ENCODE measurements at regions not wholly inside any gene's neighbourhood (a gene's known extent, or its start where the extent isn't known, plus 50 kb on each side); places are given as distances from the start of the nearest gene placed in this dataset.

DNA sequence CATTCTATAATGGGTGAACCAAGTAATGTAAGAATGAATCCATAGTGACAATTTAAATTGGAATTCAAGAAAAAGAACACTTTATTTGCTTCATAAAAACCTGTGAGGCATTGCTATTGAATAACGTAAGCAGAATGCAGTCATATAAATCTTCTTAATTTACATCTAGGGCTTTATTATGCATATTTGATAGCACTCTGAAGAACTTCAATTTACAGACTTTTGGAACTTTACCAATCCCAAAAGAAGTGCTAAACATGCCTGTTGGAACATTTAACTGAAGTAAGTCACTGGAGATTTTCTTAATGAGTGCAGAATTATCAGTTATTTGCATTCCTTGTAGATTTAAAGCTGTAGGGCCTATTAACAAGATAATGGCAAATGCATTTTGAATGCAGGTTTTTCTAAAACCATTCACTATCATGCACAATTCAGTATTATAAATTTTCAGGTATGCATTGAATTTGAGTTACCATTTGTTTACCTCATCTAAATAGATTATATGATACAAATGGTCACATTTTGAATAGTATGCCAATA is 1181.2 kb downstream of the ARAP2 start:
- Histone ChIP-seq H3K4me3 (ENCODE audit: low read depth, low read length) (no peak overlapping the region), H3K9me3 (ENCODE audit: control insufficient read depth, insufficient read depth, low read depth, low read length) (no peaks in the 10 kb centered on the region), H3K27me3 (ENCODE audit: control insufficient read depth, insufficient read depth, low read length) (no peaks in the 10 kb centered on the region), H3K36me3 (ENCODE audit: control insufficient read depth, insufficient read depth, low read length) (no peaks in the 10 kb centered on the region), H3K9ac (ENCODE audit: low read length) (no peak overlapping the region), H3K27ac (ENCODE audit: low read depth, low read length) (no peak overlapping the region), H3K4me1 (ENCODE audit: control insufficient read depth, insufficient read depth, low read length) (no peaks in the 10 kb centered on the region; the same call in 1 of the 2 replicates)

- Histone ChIP-seq H3K36me3 (ENCODE audit: control insufficient read depth, insufficient read depth, low read length) (no peaks in the 10 kb centered on the region), H3K9ac (ENCODE audit: low read length) (no peak overlapping the region), H3K27me3 (ENCODE audit: control insufficient read depth, insufficient read depth, low read length) (no peaks in the 10 kb centered on the region), H3K9me3 (ENCODE audit: control insufficient read depth, insufficient read depth, low read depth, low read length) (no peaks in the 10 kb centered on the region), H3K27ac (ENCODE audit: low read depth, low read length) (no peak overlapping the region), H3K4me3 (ENCODE audit: low read depth, low read length) (no peak overlapping the region), H3K4me1 (ENCODE audit: control insufficient read depth, insufficient read depth, low read length) (no peaks in the 10 kb centered on the region; the same call in 1 of the 2 replicates)
Observed at GRCh38 chr4:35066406-35066805, 1177.9 kb downstream of the ARAP2 start.

DNA sequence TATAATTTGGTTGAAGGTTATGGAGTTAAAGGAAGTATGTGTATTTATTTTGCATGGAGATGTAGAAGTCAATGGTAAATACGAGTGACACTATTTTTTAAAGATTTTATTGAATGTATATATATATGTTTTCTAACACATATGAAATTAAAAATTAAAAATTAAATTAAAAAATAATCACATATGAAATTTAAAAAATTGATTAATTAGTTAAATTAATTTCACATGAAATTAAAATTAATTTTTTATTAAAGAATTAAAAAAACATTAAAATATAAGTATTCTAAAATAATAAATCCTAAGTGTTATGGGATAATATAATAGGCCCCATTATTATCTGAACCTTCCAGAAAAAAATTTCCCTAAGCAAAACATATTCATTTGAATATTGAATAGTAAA is 1163.5 kb downstream of the ARAP2 start:
- Histone ChIP-seq H3K27me3 (ENCODE audit: control insufficient read depth, insufficient read depth, low read length) (no peaks in the 10 kb centered on the region), H3K27ac (ENCODE audit: low read depth, low read length) (no peak overlapping the region), H3K36me3 (ENCODE audit: control insufficient read depth, insufficient read depth, low read length) (no peaks in the 10 kb centered on the region), H3K4me3 (ENCODE audit: low read depth, low read length) (no peak overlapping the region), H3K9me3 (ENCODE audit: control insufficient read depth, insufficient read depth, low read depth, low read length) (no peaks in the 10 kb centered on the region), H3K4me1 (ENCODE audit: control insufficient read depth, insufficient read depth, low read length) (no peaks in the 10 kb centered on the region), H3K9ac (ENCODE audit: low read length) (no peak overlapping the region)

- Histone ChIP-seq H3K27ac (ENCODE audit: low read depth, low read length) (no peak overlapping the region), H3K4me3 (ENCODE audit: low read depth, low read length) (no peak overlapping the region)
Observed at GRCh38 chr4:35087218-35087617, 1157.1 kb downstream of the ARAP2 start.

DNA sequence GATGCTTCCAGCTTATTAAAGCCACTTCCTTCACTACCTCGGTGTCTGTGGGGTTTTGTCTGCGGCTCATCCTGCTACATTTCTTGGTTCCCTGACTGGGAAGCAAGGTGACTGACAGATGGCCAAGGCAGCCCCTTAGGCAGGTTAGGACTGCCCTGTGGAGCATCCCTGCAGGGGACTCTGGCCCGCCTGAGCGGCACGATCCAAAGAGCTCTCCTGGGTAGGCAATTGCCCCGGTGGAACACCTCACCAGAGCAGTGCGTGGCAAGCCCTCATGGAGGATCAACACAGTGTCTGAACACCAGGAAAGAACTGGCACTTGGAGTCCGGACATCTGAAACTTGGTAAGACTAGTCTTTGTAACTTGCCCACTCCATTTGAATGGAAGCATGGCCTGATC is 1143.4 kb downstream of the ARAP2 start:
- H3K9ac ChIP-seq (ENCODE audit: low read length): no peak overlapping the region

More at GRCh38 chr4:35087218-35087617, 1157.1 kb downstream of the ARAP2 start:
- no peaks in the 10 kb centered on the region for H3K36me3 ChIP-seq (ENCODE audit: control insufficient read depth, insufficient read depth, low read length)
- no peaks in the 10 kb centered on the region for H3K27me3 ChIP-seq (ENCODE audit: control insufficient read depth, insufficient read depth, low read length)
- no peak overlapping the region for H3K9ac ChIP-seq (ENCODE audit: low read length)
- no peaks in the 10 kb centered on the region for H3K9me3 ChIP-seq (ENCODE audit: control insufficient read depth, insufficient read depth, low read depth, low read length)
- H3K4me1 ChIP-seq (ENCODE audit: control insufficient read depth, insufficient read depth, low read length): no peaks in the 10 kb centered on the region

DNA sequence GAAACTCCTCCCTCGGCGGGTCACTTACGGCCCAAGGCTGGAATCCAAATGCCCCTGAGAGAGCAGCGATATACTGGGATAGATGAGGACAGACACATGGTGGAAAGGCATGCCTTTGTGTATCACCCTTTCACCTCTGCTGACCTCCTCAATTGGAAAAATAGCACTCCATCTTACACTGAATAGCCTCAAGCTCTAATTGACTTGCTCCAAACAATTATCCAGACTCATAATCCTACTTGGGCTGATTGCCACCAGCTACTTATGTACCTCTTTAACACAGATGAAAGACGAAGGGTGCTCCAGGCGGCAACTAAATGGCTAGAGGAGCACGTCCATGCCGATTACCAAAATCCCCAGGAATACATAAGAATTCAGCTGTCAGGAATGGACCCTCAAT is 1142.2 kb downstream of the ARAP2 start:
- Histone ChIP-seq H3K9ac (ENCODE audit: low read length) (no peak overlapping the region), H3K36me3 (ENCODE audit: control insufficient read depth, insufficient read depth, low read length) (no peaks in the 10 kb centered on the region), H3K9me3 (ENCODE audit: control insufficient read depth, insufficient read depth, low read depth, low read length) (no peaks in the 10 kb centered on the region), H3K27me3 (ENCODE audit: control insufficient read depth, insufficient read depth, low read length) (no peaks in the 10 kb centered on the region), H3K27ac (ENCODE audit: low read depth, low read length) (no peak overlapping the region), H3K4me1 (ENCODE audit: control insufficient read depth, insufficient read depth, low read length) (no peaks in the 10 kb centered on the region), H3K4me3 (ENCODE audit: low read depth, low read length) (no peak overlapping the region)

More for the DNA sequence above, 1143.4 kb downstream of the ARAP2 start:
- Histone ChIP-seq H3K36me3 (ENCODE audit: control insufficient read depth, insufficient read depth, low read length) (no peaks in the 10 kb centered on the region), H3K27ac (ENCODE audit: low read depth, low read length) (no peak overlapping the region), H3K27me3 (ENCODE audit: control insufficient read depth, insufficient read depth, low read length) (no peaks in the 10 kb centered on the region), H3K4me3 (ENCODE audit: low read depth, low read length) (no peak overlapping the region), H3K9me3 (ENCODE audit: control insufficient read depth, insufficient read depth, low read depth, low read length) (no peaks in the 10 kb centered on the region), H3K4me1 (ENCODE audit: control insufficient read depth, insufficient read depth, low read length) (no peaks in the 10 kb centered on the region)

GRCh38 chr4:35105486-35105885 is 1138.8 kb downstream of the ARAP2 start:
- H3K36me3 ChIP-seq (ENCODE audit: control insufficient read depth, insufficient read depth, low read length): no peaks in the 10 kb centered on the region
- no peaks in the 10 kb centered on the region for H3K27me3 ChIP-seq (ENCODE audit: control insufficient read depth, insufficient read depth, low read length)
- no peaks in the 10 kb centered on the region for H3K9me3 ChIP-seq (ENCODE audit: control insufficient read depth, insufficient read depth, low read depth, low read length)
- no peak overlapping the region for H3K9ac ChIP-seq (ENCODE audit: low read length)
- no peak overlapping the region for H3K27ac ChIP-seq (ENCODE audit: low read depth, low read length)
- no peaks in the 10 kb centered on the region for H3K4me1 ChIP-seq (ENCODE audit: control insufficient read depth, insufficient read depth, low read length)
- no peak overlapping the region for H3K4me3 ChIP-seq (ENCODE audit: low read depth, low read length)

DNA sequence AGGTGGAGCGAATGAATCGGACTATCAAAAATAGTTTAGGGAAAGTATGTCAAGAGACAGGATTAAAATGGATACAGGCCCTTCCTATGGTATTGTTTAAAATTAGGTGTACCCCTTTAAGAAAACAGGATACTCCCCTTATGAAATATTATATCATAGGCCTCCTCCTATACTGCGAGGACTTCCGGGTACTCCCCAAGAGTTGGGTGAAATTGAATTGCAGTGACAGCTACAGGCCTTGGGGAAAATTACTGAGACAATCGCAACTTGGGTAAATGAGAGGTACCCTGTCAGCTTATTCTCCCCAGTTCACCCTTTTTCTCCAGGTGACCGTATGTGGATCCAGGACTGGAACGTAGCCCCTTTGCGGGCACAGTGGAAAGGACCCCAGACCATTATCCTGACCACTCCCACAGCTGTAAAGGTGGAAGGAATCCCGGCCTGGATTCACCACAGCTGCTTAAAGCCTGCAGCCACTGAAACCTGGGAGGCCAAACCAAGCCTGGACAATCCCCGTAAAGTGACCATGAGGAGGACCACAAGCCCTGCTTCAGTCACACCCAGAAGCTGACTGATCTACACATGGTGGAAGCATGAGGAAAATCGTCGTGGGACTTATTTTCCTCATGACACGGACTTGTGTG is 1138.1 kb downstream of the ARAP2 start:
- H3K4me1 ChIP-seq (ENCODE audit: control insufficient read depth, insufficient read depth, low read length): no peaks in the 10 kb centered on the region
- H3K9me3 ChIP-seq (ENCODE audit: control insufficient read depth, insufficient read depth, low read depth, low read length): no peaks in the 10 kb centered on the region
- H3K27ac ChIP-seq (ENCODE audit: low read depth, low read length): no peak overlapping the region
- H3K36me3 ChIP-seq (ENCODE audit: control insufficient read depth, insufficient read depth, low read length): no peaks in the 10 kb centered on the region
- no peaks in the 10 kb centered on the region for H3K27me3 ChIP-seq (ENCODE audit: control insufficient read depth, insufficient read depth, low read length)
- H3K4me3 ChIP-seq (ENCODE audit: low read depth, low read length): no peak overlapping the region
- H3K9ac ChIP-seq (ENCODE audit: low read length): no peak overlapping the region

GRCh38 chr4:35124106-35124505 is 1120.2 kb downstream of the ARAP2 start:
- Histone ChIP-seq H3K36me3 (ENCODE audit: control insufficient read depth, insufficient read depth, low read length) (no peaks in the 10 kb centered on the region), H3K9me3 (ENCODE audit: control insufficient read depth, insufficient read depth, low read depth, low read length) (no peaks in the 10 kb centered on the region), H3K27ac (ENCODE audit: low read depth, low read length) (no peak overlapping the region), H3K27me3 (ENCODE audit: control insufficient read depth, insufficient read depth, low read length) (no peaks in the 10 kb centered on the region), H3K4me3 (ENCODE audit: low read depth, low read length) (no peak overlapping the region), H3K9ac (ENCODE audit: low read length) (no peak overlapping the region), H3K4me1 (ENCODE audit: control insufficient read depth, insufficient read depth, low read length) (no peaks in the 10 kb centered on the region)

DNA sequence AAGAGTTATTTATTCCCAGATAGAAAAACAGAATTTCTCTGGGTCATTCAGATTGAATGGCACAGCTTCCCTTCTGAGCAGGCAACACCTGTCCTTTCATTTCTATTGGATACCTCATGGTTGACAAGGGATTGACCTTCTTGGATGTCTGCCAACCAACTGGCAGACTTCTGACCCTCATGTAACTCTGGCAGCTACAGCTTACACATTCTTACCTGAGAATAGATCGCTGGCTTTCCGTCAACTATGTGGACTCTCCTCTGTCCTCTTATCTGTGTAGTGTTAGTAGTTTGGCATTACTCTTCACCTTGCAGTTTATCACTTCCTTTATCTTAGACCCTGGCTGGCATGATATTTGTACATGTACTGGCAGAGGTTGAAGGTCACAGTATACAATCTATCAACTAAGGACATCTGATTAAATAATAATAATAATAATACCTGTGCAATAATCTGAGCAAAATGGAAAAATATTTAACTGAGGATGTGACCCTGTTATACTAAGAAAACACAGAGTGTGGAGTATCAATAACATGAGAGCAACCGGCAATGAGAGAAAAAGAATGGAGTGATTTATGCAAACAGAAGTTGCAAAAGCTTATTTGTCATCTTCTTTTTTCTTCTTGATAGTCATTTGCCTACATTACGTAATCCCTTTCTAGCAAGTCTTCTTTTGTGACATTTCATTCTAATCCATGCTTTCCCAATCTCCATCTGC is 1118.2 kb downstream of the ARAP2 start:
- H3K36me3 ChIP-seq (ENCODE audit: control insufficient read depth, insufficient read depth, low read length): no peaks in the 10 kb centered on the region
- H3K27me3 ChIP-seq (ENCODE audit: control insufficient read depth, insufficient read depth, low read length): no peaks in the 10 kb centered on the region
- no peaks in the 10 kb centered on the region for H3K9me3 ChIP-seq (ENCODE audit: control insufficient read depth, insufficient read depth, low read depth, low read length)
- no peak overlapping the region for H3K9ac ChIP-seq (ENCODE audit: low read length)
- H3K4me3 ChIP-seq (ENCODE audit: low read depth, low read length): no peak overlapping the region
- H3K4me1 ChIP-seq (ENCODE audit: control insufficient read depth, insufficient read depth, low read length): no peaks in the 10 kb centered on the region
- no peak overlapping the region for H3K27ac ChIP-seq (ENCODE audit: low read depth, low read length)

DNA sequence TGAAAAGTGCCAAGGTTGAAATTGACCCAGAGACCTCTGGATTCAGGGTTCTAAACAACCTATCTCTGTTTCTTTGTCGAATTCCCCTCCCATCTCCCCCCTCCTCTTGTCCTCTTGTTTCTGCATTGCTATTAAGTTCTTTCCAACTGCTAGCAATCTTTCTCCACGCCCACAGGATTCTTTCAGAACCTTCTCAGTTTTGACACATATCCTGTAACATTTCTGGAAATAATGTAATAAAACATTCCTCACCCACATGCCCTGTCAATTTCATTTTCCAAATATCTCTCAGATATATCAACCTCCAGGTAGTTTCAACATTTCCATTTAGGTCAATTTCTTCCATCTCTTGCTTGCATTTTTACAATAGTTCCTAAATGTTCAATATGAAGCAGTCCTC is 1105.9 kb downstream of the ARAP2 start:
- no peak overlapping the region for H3K9ac ChIP-seq (ENCODE audit: low read length)
- no peak overlapping the region for H3K27ac ChIP-seq (ENCODE audit: low read depth, low read length)
- H3K27me3 ChIP-seq (ENCODE audit: control insufficient read depth, insufficient read depth, low read length): no peaks in the 10 kb centered on the region
- no peak overlapping the region for H3K4me3 ChIP-seq (ENCODE audit: low read depth, low read length)
- no peaks in the 10 kb centered on the region for H3K36me3 ChIP-seq (ENCODE audit: control insufficient read depth, insufficient read depth, low read length)
- H3K9me3 ChIP-seq (ENCODE audit: control insufficient read depth, insufficient read depth, low read depth, low read length): peaks cover 25% of the 10 kb centered on the region
- no peaks in the 10 kb centered on the region for H3K4me1 ChIP-seq (ENCODE audit: control insufficient read depth, insufficient read depth, low read length)
